ENCODE measurements at regions not wholly inside any gene's neighbourhood (a gene's known extent, or its start where the extent isn't known, plus 50 kb on each side); places are given as distances from the start of the nearest gene placed in this dataset.

GRCh38 chr11:70863993-70864392, 388.4 kb downstream of the SHANK2 start:
- DNase-seq = no peak

- no peak for DNase-seq
Measured at GRCh38 chr11:70865356-70865755, 387.0 kb downstream of the SHANK2 start.

- no peak for DNase-seq
Measured at GRCh38 chr11:70866834-70867233, 385.5 kb downstream of the SHANK2 start.

- no peak for DNase-seq
Measured at GRCh38 chr11:70867281-70868047, 384.9 kb downstream of the SHANK2 start.

GRCh38 chr11:70868341-70868885, 384.0 kb downstream of the SHANK2 start:
- no peak for DNase-seq

GRCh38 chr11:70869054-70869453, 383.3 kb downstream of the SHANK2 start:
- DNase-seq = no peak

- no peak for DNase-seq
Measured at GRCh38 chr11:70871881-70872280, 380.5 kb downstream of the SHANK2 start.

- DNase-seq = no peak
Measured at GRCh38 chr11:70872299-70872698, 380.1 kb downstream of the SHANK2 start.

- DNase-seq = no peak
Measured at GRCh38 chr11:70872955-70873735, 379.2 kb downstream of the SHANK2 start.

- DNase-seq = no peak
Measured at GRCh38 chr11:70873736-70874412, 378.5 kb downstream of the SHANK2 start.

- no peak for DNase-seq
Measured at GRCh38 chr11:70876685-70877084, 375.7 kb downstream of the SHANK2 start.

- DNase-seq = no peak
Measured at GRCh38 chr11:70877151-70877550, 375.2 kb downstream of the SHANK2 start.

GRCh38 chr11:70878366-70878765, 374.0 kb downstream of the SHANK2 start:
- DNase-seq = no peak

- no peak for DNase-seq
Measured at GRCh38 chr11:70879601-70880285, 372.6 kb downstream of the SHANK2 start.

- DNase-seq = no peak
Measured at GRCh38 chr11:70880416-70880815, 372.0 kb downstream of the SHANK2 start.

GRCh38 chr11:70881948-70882715, 370.2 kb downstream of the SHANK2 start:
- DNase-seq = no peak

GRCh38 chr11:70882716-70883085, 369.7 kb downstream of the SHANK2 start:
- DNase-seq = no peak

GRCh38 chr11:70883323-70883940, 368.9 kb downstream of the SHANK2 start:
- no peak for DNase-seq

- DNase-seq = no peak
Measured at GRCh38 chr11:70883973-70884623, 368.3 kb downstream of the SHANK2 start.

GRCh38 chr11:70885281-70886231, 366.8 kb downstream of the SHANK2 start:
- DNase-seq = no peak
